NCI-H748 treated with DMSO at 0.1 percent for 48 hours (cell line): ENCODE measurements at regions not wholly inside any gene's neighbourhood (a gene's known extent, or its start where the extent isn't known, plus 50 kb on each side); places are given as distances from the start of the nearest gene placed in this dataset.

Experiments used
- DNase-seq: peaks from one replicate; lab custom pipeline; 2025; lab: John Stamatoyannopoulos, UW

- DNase-seq = no peak
Measured at GRCh38 chr3:170780955-170781354, 89.0 kb downstream of the RPL22L1 start.

- no peak for DNase-seq
Measured at GRCh38 chr3:170780471-170780870, 89.5 kb downstream of the RPL22L1 start.

GRCh38 chr3:170778240-170779217 is 91.5 kb downstream of the RPL22L1 start:
- DNase-seq = no peak

GRCh38 chr3:170777564-170777926 is 92.5 kb downstream of the RPL22L1 start:
- no peak for DNase-seq

- DNase-seq = no peak
Measured at GRCh38 chr3:170776887-170777563, 93.0 kb downstream of the RPL22L1 start.

- DNase-seq = no peak
Measured at GRCh38 chr3:170773682-170774425, 96.1 kb downstream of the RPL22L1 start.

GRCh38 chr3:170772175-170772574 is 97.8 kb downstream of the RPL22L1 start:
- DNase-seq = no peak

- DNase-seq = no peak
Measured at GRCh38 chr3:170768334-170768801, 101.6 kb downstream of the RPL22L1 start.

GRCh38 chr3:170767576-170767941 is 102.4 kb downstream of the RPL22L1 start:
- DNase-seq = no peak

- DNase-seq = no peak
Measured at GRCh38 chr3:170766823-170767575, 103.0 kb downstream of the RPL22L1 start.

- DNase-seq = no peak
Measured at GRCh38 chr3:170766253-170766652, 103.7 kb downstream of the RPL22L1 start.

GRCh38 chr3:170765419-170766078 is 104.4 kb downstream of the RPL22L1 start:
- no peak for DNase-seq

GRCh38 chr3:170764017-170764416 is 106.0 kb downstream of the RPL22L1 start:
- DNase-seq = no peak

GRCh38 chr3:170762064-170762463 is 107.9 kb downstream of the RPL22L1 start:
- DNase-seq = no peak

- DNase-seq = no peak
Measured at GRCh38 chr3:170761103-170761502, 108.9 kb downstream of the RPL22L1 start.

GRCh38 chr3:170760174-170760526 is 109.8 kb downstream of the RPL22L1 start:
- DNase-seq = no peak

- DNase-seq = no peak
Measured at GRCh38 chr3:170759511-170760173, 110.4 kb downstream of the RPL22L1 start.

GRCh38 chr3:170757038-170757437 is 113.0 kb downstream of the RPL22L1 start:
- DNase-seq = no peak

GRCh38 chr3:170754311-170754693 is 115.7 kb downstream of the RPL22L1 start:
- no peak for DNase-seq

GRCh38 chr3:170753421-170754310 is 116.3 kb downstream of the RPL22L1 start:
- DNase-seq = no peak
